Gastrocnemius medialis (tissue), 4 donors: ENCODE measurements at regions not wholly inside any gene's neighbourhood (a gene's known extent, or its start where the extent isn't known, plus 50 kb on each side); places are given as distances from the start of the nearest gene placed in this dataset.

Experiments used
- ATAC-seq, 2 donors: fragments of 150-250 bp; one replicate each; pipeline ENCODE4 v1.9.1; 2016
- DNase-seq, 2 donors: peaks; one replicate each; pipeline ENCODE4 v3.0.0-alpha.2; 2019
- H3K27ac ChIP-seq, 4 donors: fragments of 200-600 bp; sonication (generic); 1 replicate in 1 of 4; 2 replicates in 3 of 4; pipeline ENCODE4 v1.5.1; 2016 to 2018; ENCODE audit warnings: mild to moderate bottlenecking in 2 of 4, moderate library complexity in 1 of 4
- H3K27me3 ChIP-seq, 3 donors: fragments of 200-600 bp; sonication (generic) in 2 of 3; 1 replicate in 1 of 3; 2 replicates in 2 of 3; pipeline versions ENCODE4 v1.5.1 to v1.6.0; 2016 to 2019; ENCODE audit warnings: mild to moderate bottlenecking in 1 of 3, moderate library complexity in 1 of 3
- H3K36me3 ChIP-seq, 2 donors: fragments of 200-600 bp; sonication (generic) in 1 of 2; one replicate each; pipeline ENCODE4 v1.5.1; 2017 to 2018
- H3K4me1 ChIP-seq, 2 donors: fragments of 200-600 bp; sonication (generic) in 1 of 2; one replicate each; pipeline ENCODE4 v1.5.1; 2016 to 2017; ENCODE audit warnings: mild to moderate bottlenecking in 2 of 2
- H3K4me3 ChIP-seq, 4 donors: fragments of 200-600 bp; sonication (generic) in 3 of 4; 1 replicate in 1 of 4; 2 replicates in 3 of 4; pipeline ENCODE4 v1.5.1; 2016 to 2019; ENCODE audit warnings: mild to moderate bottlenecking in 2 of 4
- H3K9me3 ChIP-seq, 3 donors: fragments of 200-600 bp; sonication (generic) in 2 of 3; 1 replicate in 1 of 3; 2 replicates in 2 of 3; pipeline ENCODE4 v1.5.1; 2016 to 2019
- POLR2A ChIP-seq, 2 donors: fragments of 450-650 bp; IDR thresholded peaks; one replicate each; pipeline ENCODE4 v1.6.1; 2017; ENCODE audit warnings: antibody characterized with exemption in 2 of 2, mild to moderate bottlenecking in 2 of 2, moderate library complexity in 2 of 2
- in situ Hi-C, 4 donors: fragments of 200-750 bp; cut with MboI; loops; one replicate each; pipeline versions ENCODE4 v1.15.0 to v1.8.0; 2017; ENCODE audit warnings: low sequenced_read_pairs in 4 of 4
- intact Hi-C: fragments of 100-400 bp; cut with DNase I; formaldehyde crosslinking; loops from one replicate; pipeline ENCODE4 v1.15.1; 2023; ENCODE audit warnings: low total_unique reads
- TF ChIP-seq, protein P1 (sequence below), 5 experiments: fragments of 450-650 bp in 3 of 5; fragments of 200-600 bp in 2 of 5; sonication (generic) in 2 of 5; IDR thresholded peaks in 4 of 5; conservative IDR thresholded peaks in 1 of 5; 1 replicate in 4 of 5; 2 replicates in 1 of 5; pipeline ENCODE4 v1.5.1; 2016 to 2019; ENCODE audit warnings: antibody characterized with exemption in 5 of 5, mild to moderate bottlenecking in 3 of 5, moderate library complexity in 3 of 5

DNA sequence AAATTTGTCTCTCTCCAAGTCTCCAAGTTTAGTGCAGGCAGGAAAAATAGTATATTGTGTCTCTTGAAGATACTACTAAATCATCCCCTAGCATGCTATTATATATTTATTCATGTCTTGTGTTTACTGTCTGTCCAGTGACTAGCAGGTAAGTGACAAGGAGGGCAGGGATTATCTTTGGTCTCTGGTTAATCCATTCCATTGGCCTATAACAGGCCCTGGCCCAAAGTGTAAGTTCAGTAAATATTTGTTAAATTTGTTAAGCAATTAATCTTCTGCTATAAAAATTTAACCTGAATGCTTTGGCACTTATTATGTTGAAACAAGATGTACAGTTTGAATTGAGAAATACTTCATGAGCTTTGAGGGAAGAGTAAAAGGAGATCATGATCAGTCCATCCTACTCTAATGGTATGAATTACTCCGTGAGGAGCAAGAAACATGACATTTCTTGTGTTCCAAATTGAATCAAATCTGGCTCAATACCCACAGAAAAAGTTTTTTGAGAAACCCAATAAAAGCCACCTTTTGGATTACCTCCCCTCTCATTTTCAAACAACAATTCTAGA is 219.7 kb downstream of the DTWD2 start:
- H3K36me3 ChIP-seq = no peaks in the 10 kb centered on the region
- H3K4me3 ChIP-seq = no peak overlapping the region
- TF ChIP-seq POLR2A (IDR thresholded peaks at IDR 0.05) = no peak
- TF ChIP-seq, protein P1, sequence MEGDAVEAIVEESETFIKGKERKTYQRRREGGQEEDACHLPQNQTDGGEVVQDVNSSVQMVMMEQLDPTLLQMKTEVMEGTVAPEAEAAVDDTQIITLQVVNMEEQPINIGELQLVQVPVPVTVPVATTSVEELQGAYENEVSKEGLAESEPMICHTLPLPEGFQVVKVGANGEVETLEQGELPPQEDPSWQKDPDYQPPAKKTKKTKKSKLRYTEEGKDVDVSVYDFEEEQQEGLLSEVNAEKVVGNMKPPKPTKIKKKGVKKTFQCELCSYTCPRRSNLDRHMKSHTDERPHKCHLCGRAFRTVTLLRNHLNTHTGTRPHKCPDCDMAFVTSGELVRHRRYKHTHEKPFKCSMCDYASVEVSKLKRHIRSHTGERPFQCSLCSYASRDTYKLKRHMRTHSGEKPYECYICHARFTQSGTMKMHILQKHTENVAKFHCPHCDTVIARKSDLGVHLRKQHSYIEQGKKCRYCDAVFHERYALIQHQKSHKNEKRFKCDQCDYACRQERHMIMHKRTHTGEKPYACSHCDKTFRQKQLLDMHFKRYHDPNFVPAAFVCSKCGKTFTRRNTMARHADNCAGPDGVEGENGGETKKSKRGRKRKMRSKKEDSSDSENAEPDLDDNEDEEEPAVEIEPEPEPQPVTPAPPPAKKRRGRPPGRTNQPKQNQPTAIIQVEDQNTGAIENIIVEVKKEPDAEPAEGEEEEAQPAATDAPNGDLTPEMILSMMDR (IDR thresholded peaks at IDR 0.05 in 4 of 5, conservative IDR thresholded peaks at IDR 0.05 in 1 of 5) = no peak
- intact Hi-C loops (no loop called here), in situ Hi-C loops (no loop called here)
- ATAC-seq = no peak
- H3K27ac ChIP-seq = no peak overlapping the region
- H3K27me3 ChIP-seq = no peaks in the 10 kb centered on the region
- no peak for DNase-seq
- no peaks in the 10 kb centered on the region for H3K9me3 ChIP-seq
- no peaks in the 10 kb centered on the region for H3K4me1 ChIP-seq

DNA sequence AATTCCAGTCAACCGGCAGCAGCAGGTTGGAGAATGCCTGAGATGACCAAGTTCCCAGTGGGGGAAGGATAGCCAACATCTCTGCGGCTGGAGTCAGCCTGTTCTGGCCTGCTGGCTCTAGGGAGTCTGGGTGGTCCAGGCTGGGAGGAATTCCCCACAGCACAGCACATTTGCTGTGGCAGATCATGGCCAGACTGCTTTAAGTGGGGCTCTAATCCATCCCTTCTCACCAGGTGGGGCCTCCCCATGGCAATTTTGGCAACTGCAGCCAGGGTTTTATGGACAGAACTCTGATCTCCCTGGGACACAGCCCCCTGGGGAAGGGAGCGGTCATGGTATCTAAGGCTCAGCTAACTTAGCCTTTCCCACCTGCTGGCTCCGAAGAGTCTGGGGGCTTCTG is 226.1 kb downstream of the DTWD2 start:
- no peak overlapping the region for H3K4me3 ChIP-seq
- no peak for TF ChIP-seq POLR2A (IDR thresholded peaks at IDR 0.05)
- TF ChIP-seq, protein P1 (IDR thresholded peaks at IDR 0.05 in 4 of 5, conservative IDR thresholded peaks at IDR 0.05 in 1 of 5) = no peak

DNA sequence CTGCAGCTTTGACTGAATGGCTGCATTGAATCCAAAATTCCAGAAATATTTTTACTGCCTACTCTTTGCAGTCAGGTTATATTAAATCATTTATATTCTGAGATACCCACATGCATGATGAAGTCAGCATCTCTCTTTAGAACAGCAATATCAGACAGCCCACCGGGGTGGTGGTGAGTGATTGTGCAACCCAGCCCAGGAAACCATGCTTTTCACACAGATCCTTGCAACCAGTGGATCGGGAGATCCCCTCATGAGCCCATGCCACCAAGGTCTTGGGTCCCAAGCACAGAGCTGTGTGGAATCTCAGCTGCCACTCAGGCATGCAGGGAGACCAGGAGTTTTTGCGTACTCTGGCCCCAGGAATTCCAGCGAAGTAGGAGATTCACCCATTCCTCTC is 226.5 kb downstream of the DTWD2 start:
- no peaks in the 10 kb centered on the region for H3K36me3 ChIP-seq
- H3K9me3 ChIP-seq = no peaks in the 10 kb centered on the region
- intact Hi-C loops (no loop called here), in situ Hi-C loops (no loop called here)
- TF ChIP-seq, protein P1 (IDR thresholded peaks at IDR 0.05 in 4 of 5, conservative IDR thresholded peaks at IDR 0.05 in 1 of 5) = no peak
- no peak for TF ChIP-seq POLR2A (IDR thresholded peaks at IDR 0.05)
- no peaks in the 10 kb centered on the region for H3K4me1 ChIP-seq
- H3K27me3 ChIP-seq = no peaks in the 10 kb centered on the region
- no peak overlapping the region for H3K27ac ChIP-seq
- DNase-seq (no peak), ATAC-seq (no peak)
- no peak overlapping the region for H3K4me3 ChIP-seq

More for the DNA sequence above, 226.1 kb downstream of the DTWD2 start:
- intact Hi-C loops (no loop called here), in situ Hi-C loops (no loop called here)
- H3K27me3 ChIP-seq = no peaks in the 10 kb centered on the region
- H3K4me1 ChIP-seq = no peaks in the 10 kb centered on the region
- no peak for ATAC-seq
- no peaks in the 10 kb centered on the region for H3K9me3 ChIP-seq
- no peak overlapping the region for H3K27ac ChIP-seq
- DNase-seq = no peak
- no peaks in the 10 kb centered on the region for H3K36me3 ChIP-seq

DNA sequence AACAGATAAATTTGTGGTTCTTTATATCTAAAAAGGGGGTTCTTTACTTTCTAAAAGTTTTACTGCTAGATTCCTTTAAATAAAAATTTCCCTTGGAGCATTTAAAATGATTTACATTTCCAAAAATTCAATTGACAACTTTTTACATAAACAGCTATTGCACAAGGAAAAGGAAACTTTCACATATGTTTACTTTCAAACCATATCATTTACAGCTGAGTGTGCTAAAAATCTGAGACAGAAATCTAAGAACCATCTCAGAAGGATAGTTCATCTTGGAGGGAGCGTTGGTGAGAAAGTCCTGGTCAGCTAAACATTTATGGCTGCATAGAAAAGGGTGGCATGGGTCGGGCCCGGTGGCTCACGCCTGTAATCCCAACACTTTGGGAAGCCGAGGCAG is 235.4 kb downstream of the DTWD2 start:
- no peak for TF ChIP-seq POLR2A (IDR thresholded peaks at IDR 0.05)
- TF ChIP-seq, protein P1 (IDR thresholded peaks at IDR 0.05 in 4 of 5, conservative IDR thresholded peaks at IDR 0.05 in 1 of 5) = no peak
- no peaks in the 10 kb centered on the region for H3K36me3 ChIP-seq
- in situ Hi-C loops = no loop called here
- no peaks in the 10 kb centered on the region for H3K9me3 ChIP-seq
- intact Hi-C loops = no loop called here
- H3K4me3 ChIP-seq = no peak overlapping the region
- H3K27me3 ChIP-seq = no peaks in the 10 kb centered on the region
- no peak for ATAC-seq
- H3K4me1 ChIP-seq = no peaks in the 10 kb centered on the region
- DNase-seq = no peak
- no peak overlapping the region for H3K27ac ChIP-seq

DNA sequence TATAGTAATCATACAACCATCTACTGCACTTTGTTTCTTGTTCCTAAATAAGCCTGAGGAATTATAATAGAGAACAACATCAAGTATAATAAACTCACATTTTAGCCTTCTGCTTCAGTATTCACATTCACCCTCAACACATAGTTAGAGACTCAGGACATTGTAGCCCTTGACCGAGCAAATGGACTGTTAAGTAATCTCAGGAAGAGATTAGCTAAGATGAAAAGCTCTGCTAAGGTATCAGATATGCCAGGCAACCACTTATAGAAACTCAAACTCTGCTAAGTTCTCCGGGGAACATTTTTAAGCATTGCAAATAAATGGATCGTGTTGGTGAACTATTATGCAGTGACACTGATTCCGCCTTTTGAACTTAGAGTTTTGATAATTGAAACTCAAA is 252.0 kb downstream of the DTWD2 start:
- H3K4me3 ChIP-seq = no peak overlapping the region
- H3K4me1 ChIP-seq = no peaks in the 10 kb centered on the region
- intact Hi-C loops (no loop called here), in situ Hi-C loops (no loop called here)
- ATAC-seq = no peak
- TF ChIP-seq, protein P1 (IDR thresholded peaks at IDR 0.05 in 4 of 5, conservative IDR thresholded peaks at IDR 0.05 in 1 of 5) = no peak
- no peak for TF ChIP-seq POLR2A (IDR thresholded peaks at IDR 0.05)
- no peaks in the 10 kb centered on the region for H3K27me3 ChIP-seq
- H3K9me3 ChIP-seq = no peaks in the 10 kb centered on the region
- no peak overlapping the region for H3K27ac ChIP-seq
- DNase-seq = no peak
- no peaks in the 10 kb centered on the region for H3K36me3 ChIP-seq
